ENCODE measurements at regions not wholly inside any gene's neighbourhood (a gene's known extent, or its start where the extent isn't known, plus 50 kb on each side); places are given as distances from the start of the nearest gene placed in this dataset.

DNA sequence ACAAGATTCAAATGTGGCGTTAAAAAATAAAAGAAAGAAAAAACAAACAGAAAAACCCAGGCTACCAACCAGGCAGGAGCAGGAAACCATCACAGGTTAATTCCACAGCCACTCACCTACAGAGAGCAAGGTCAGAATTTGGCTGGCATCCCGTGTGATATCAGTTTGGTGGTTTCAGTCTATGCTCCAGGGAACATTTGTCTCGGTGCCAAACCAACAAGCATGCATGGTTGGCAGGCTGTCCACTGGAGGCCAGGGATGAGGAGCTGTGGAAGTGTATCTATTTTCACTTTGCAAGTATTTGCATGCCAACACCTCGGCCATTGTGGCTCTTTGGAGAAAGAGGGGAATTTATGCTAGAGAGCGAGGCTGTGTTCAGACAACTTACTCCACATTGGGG is 53.1 kb upstream of the PROX1 start:
- Histone ChIP-seq H3K27me3 (ENCODE audit: low read depth) (no peaks in the 10 kb centered on the region), H3K4me3 (no peak overlapping the region), H3K27ac (no peak overlapping the region), H3K9me3 (no peaks in the 10 kb centered on the region), H3K4me1 (peaks cover 7% of the 10 kb centered on the region), H3K36me3 (no peaks in the 10 kb centered on the region)
- intact Hi-C loops (cut with DNase I): no loop called here
- peak; percentile 85 to 87 for ATAC-seq
- DNase-seq: peak; percentile 61
- no peak for TF ChIP-seq CTCF (IDR thresholded peaks at IDR 0.05)

DNA sequence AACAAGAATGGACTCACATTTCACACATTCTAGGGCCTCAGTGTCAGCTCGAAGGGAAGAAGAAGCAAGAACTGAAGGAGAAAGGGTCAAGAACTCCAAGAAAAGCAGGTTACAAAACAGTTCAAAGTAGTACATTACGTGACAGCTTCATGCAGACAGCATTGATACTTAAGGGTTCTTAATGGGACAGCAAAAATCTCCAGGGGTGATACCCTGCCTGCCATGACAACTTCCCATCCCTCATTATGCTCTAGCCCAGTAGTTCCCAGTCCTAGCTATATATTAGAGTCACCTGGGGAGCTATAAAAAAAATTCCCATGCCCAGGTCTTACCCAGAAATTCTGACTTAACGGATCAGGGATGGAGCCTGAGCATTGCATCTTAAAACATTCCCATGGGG is 51.2 kb upstream of the PROX1 start:
- Histone ChIP-seq H3K27ac (no peak overlapping the region), H3K36me3 (no peaks in the 10 kb centered on the region), H3K9me3 (no peaks in the 10 kb centered on the region), H3K4me1 (peaks cover 7% of the 10 kb centered on the region), H3K27me3 (ENCODE audit: low read depth) (no peaks in the 10 kb centered on the region), H3K4me3 (no peak overlapping the region)
- intact Hi-C loops (cut with DNase I): no loop called here
- ATAC-seq: no peak
- DNase-seq: no peak
- no peak for TF ChIP-seq CTCF (IDR thresholded peaks at IDR 0.05)

Data from lower lobe of right lung (tissue), 2 donors.